ENCODE measurements at regions not wholly inside any gene's neighbourhood (a gene's known extent, or its start where the extent isn't known, plus 50 kb on each side); places are given as distances from the start of the nearest gene placed in this dataset.

- Histone ChIP-seq H3K27me3 (ENCODE audit: insufficient read depth, low read length) (no peaks in the 10 kb centered on the region), H3K9ac (ENCODE audit: low read length) (no peak overlapping the region), H4K8ac (ENCODE audit: low read depth, low read length) (no peak overlapping the region), H3K4me3 (ENCODE audit: low read depth, low read length) (no peak overlapping the region), H2BK5ac (ENCODE audit: low read depth, low read length, poor library complexity) (no peak overlapping the region), H3K79me1 (ENCODE audit: low read length) (no peaks in the 10 kb centered on the region), H3K18ac (ENCODE audit: low read length) (no peak overlapping the region), H2AFZ (ENCODE audit: insufficient read depth, low read length, poor library complexity) (no peak overlapping the region), H3K4ac (ENCODE audit: low read depth, low read length) (no peak overlapping the region), H3K9me3 (ENCODE audit: insufficient read depth, low read depth, low read length) (no peaks in the 10 kb centered on the region), H2BK12ac (ENCODE audit: low read length) (no peak overlapping the region), H3K36me3 (ENCODE audit: control insufficient read depth in 1 of 2, insufficient read depth in 2 of 2, low read length in 2 of 2) (no peaks in the 10 kb centered on the region), H4K12ac (ENCODE audit: low read depth, low read length) (no peak overlapping the region), H3K4me1 (ENCODE audit: control insufficient read depth in 1 of 2, insufficient read depth in 2 of 2, low read length in 2 of 2) (no peaks in the 10 kb centered on the region), H3K23ac (ENCODE audit: low read length) (no peak overlapping the region), H4K91ac (ENCODE audit: low read depth, low read length) (no peak overlapping the region), H3K79me2 (ENCODE audit: control insufficient read depth, insufficient read depth, low read length, poor library complexity) (no peaks in the 10 kb centered on the region), H3K27ac (ENCODE audit: low read depth, low read length) (no peak overlapping the region), H3K4me2 (ENCODE audit: low read length) (no peak overlapping the region), H3K14ac (ENCODE audit: low read length) (no peak overlapping the region), H2BK120ac (ENCODE audit: insufficient read depth, low read length, poor library complexity) (no peak overlapping the region), H2AK5ac (ENCODE audit: low read length) (no peak overlapping the region)
- WGBS (ENCODE audit: extremely low coverage, insufficient coverage, insufficient read length): no CpG with 5 or more reads among the region's 3 CpGs
- no peak for DNase-seq
These were observed 377.0 kb downstream of the DDX10 start for GRCh38 chr11:109041876-109042275.

GRCh38 chr11:109043315-109043714 lies 378.4 kb downstream of the DDX10 start:
- H4K12ac ChIP-seq (ENCODE audit: low read depth, low read length): no peak overlapping the region
- no peak overlapping the region for H2AK5ac ChIP-seq (ENCODE audit: low read length)
- no CpG with 5 or more reads among the region's 3 CpGs for WGBS (ENCODE audit: extremely low coverage, insufficient coverage, insufficient read length)
- H3K18ac ChIP-seq (ENCODE audit: low read length): no peak overlapping the region
- no peaks in the 10 kb centered on the region for H3K9me3 ChIP-seq (ENCODE audit: insufficient read depth, low read depth, low read length)
- H3K4ac ChIP-seq (ENCODE audit: low read depth, low read length): no peak overlapping the region
- H3K23ac ChIP-seq (ENCODE audit: low read length): no peak overlapping the region
- H3K14ac ChIP-seq (ENCODE audit: low read length): no peak overlapping the region
- no peak overlapping the region for H2BK12ac ChIP-seq (ENCODE audit: low read length)
- H3K4me2 ChIP-seq (ENCODE audit: low read length): no peak overlapping the region
- no peaks in the 10 kb centered on the region for H3K79me1 ChIP-seq (ENCODE audit: low read length)
- DNase-seq: no peak
- no peaks in the 10 kb centered on the region for H3K27me3 ChIP-seq (ENCODE audit: insufficient read depth, low read length)
- no peak overlapping the region for H3K9ac ChIP-seq (ENCODE audit: low read length)
- no peak overlapping the region for H3K4me3 ChIP-seq (ENCODE audit: low read depth, low read length)
- no peaks in the 10 kb centered on the region for H3K4me1 ChIP-seq (ENCODE audit: control insufficient read depth in 1 of 2, insufficient read depth in 2 of 2, low read length in 2 of 2)
- no peak overlapping the region for H4K8ac ChIP-seq (ENCODE audit: low read depth, low read length)
- H2AFZ ChIP-seq (ENCODE audit: insufficient read depth, low read length, poor library complexity): no peak overlapping the region
- no peak overlapping the region for H4K91ac ChIP-seq (ENCODE audit: low read depth, low read length)
- no peak overlapping the region for H3K27ac ChIP-seq (ENCODE audit: low read depth, low read length)
- no peaks in the 10 kb centered on the region for H3K79me2 ChIP-seq (ENCODE audit: control insufficient read depth, insufficient read depth, low read length, poor library complexity)
- no peak overlapping the region for H2BK5ac ChIP-seq (ENCODE audit: low read depth, low read length, poor library complexity)
- no peak overlapping the region for H2BK120ac ChIP-seq (ENCODE audit: insufficient read depth, low read length, poor library complexity)
- no peaks in the 10 kb centered on the region for H3K36me3 ChIP-seq (ENCODE audit: control insufficient read depth in 1 of 2, insufficient read depth in 2 of 2, low read length in 2 of 2)

- no CpG with 5 or more reads among the region's 11 CpGs for WGBS (ENCODE audit: extremely low coverage, insufficient coverage, insufficient read length)
- H3K9ac ChIP-seq (ENCODE audit: low read length): no peak overlapping the region
These were observed 375.6 kb upstream of the C11orf87 start for GRCh38 chr11:109046284-109046992.

GRCh38 chr11:109048098-109048497 lies 373.9 kb upstream of the C11orf87 start:
- H3K27me3 ChIP-seq (ENCODE audit: insufficient read depth, low read length): no peaks in the 10 kb centered on the region

More at GRCh38 chr11:109046284-109046992, 375.6 kb upstream of the C11orf87 start:
- Histone ChIP-seq H3K4me2 (ENCODE audit: low read length) (no peak overlapping the region), H3K14ac (ENCODE audit: low read length) (no peak overlapping the region), H4K91ac (ENCODE audit: low read depth, low read length) (no peak overlapping the region), H3K23ac (ENCODE audit: low read length) (no peak overlapping the region), H2BK5ac (ENCODE audit: low read depth, low read length, poor library complexity) (no peak overlapping the region), H3K79me1 (ENCODE audit: low read length) (no peaks in the 10 kb centered on the region), H3K36me3 (ENCODE audit: control insufficient read depth in 1 of 2, insufficient read depth in 2 of 2, low read length in 2 of 2) (no peaks in the 10 kb centered on the region), H4K8ac (ENCODE audit: low read depth, low read length) (no peak overlapping the region), H3K4me1 (ENCODE audit: control insufficient read depth in 1 of 2, insufficient read depth in 2 of 2, low read length in 2 of 2) (no peaks in the 10 kb centered on the region), H4K12ac (ENCODE audit: low read depth, low read length) (no peak overlapping the region), H2AFZ (ENCODE audit: insufficient read depth, low read length, poor library complexity) (no peak overlapping the region), H2BK12ac (ENCODE audit: low read length) (no peak overlapping the region), H3K4me3 (ENCODE audit: low read depth, low read length) (no peak overlapping the region), H3K4ac (ENCODE audit: low read depth, low read length) (no peak overlapping the region), H3K18ac (ENCODE audit: low read length) (no peak overlapping the region), H3K27ac (ENCODE audit: low read depth, low read length) (no peak overlapping the region), H3K27me3 (ENCODE audit: insufficient read depth, low read length) (no peaks in the 10 kb centered on the region), H2AK5ac (ENCODE audit: low read length) (no peak overlapping the region), H2BK120ac (ENCODE audit: insufficient read depth, low read length, poor library complexity) (no peak overlapping the region), H3K79me2 (ENCODE audit: control insufficient read depth, insufficient read depth, low read length, poor library complexity) (no peaks in the 10 kb centered on the region), H3K9me3 (ENCODE audit: insufficient read depth, low read depth, low read length) (no peaks in the 10 kb centered on the region)
- no peak for DNase-seq

More at GRCh38 chr11:109048098-109048497, 373.9 kb upstream of the C11orf87 start:
- H3K4me3 ChIP-seq (ENCODE audit: low read depth, low read length): no peak overlapping the region
- H4K8ac ChIP-seq (ENCODE audit: low read depth, low read length): no peak overlapping the region
- H3K36me3 ChIP-seq (ENCODE audit: control insufficient read depth in 1 of 2, insufficient read depth in 2 of 2, low read length in 2 of 2): no peaks in the 10 kb centered on the region
- no peak overlapping the region for H2AFZ ChIP-seq (ENCODE audit: insufficient read depth, low read length, poor library complexity)
- H3K9ac ChIP-seq (ENCODE audit: low read length): no peak overlapping the region
- no peaks in the 10 kb centered on the region for H3K79me2 ChIP-seq (ENCODE audit: control insufficient read depth, insufficient read depth, low read length, poor library complexity)
- H3K14ac ChIP-seq (ENCODE audit: low read length): no peak overlapping the region
- no peak for DNase-seq
- no peak overlapping the region for H3K23ac ChIP-seq (ENCODE audit: low read length)
- H3K79me1 ChIP-seq (ENCODE audit: low read length): no peaks in the 10 kb centered on the region
- no peak overlapping the region for H3K27ac ChIP-seq (ENCODE audit: low read depth, low read length)
- H4K91ac ChIP-seq (ENCODE audit: low read depth, low read length): no peak overlapping the region
- H4K12ac ChIP-seq (ENCODE audit: low read depth, low read length): no peak overlapping the region
- no peak overlapping the region for H2BK120ac ChIP-seq (ENCODE audit: insufficient read depth, low read length, poor library complexity)
- H2AK5ac ChIP-seq (ENCODE audit: low read length): no peak overlapping the region
- H3K4me2 ChIP-seq (ENCODE audit: low read length): no peak overlapping the region
- no peaks in the 10 kb centered on the region for H3K9me3 ChIP-seq (ENCODE audit: insufficient read depth, low read depth, low read length)
- no peak overlapping the region for H2BK5ac ChIP-seq (ENCODE audit: low read depth, low read length, poor library complexity)
- no peaks in the 10 kb centered on the region for H3K4me1 ChIP-seq (ENCODE audit: control insufficient read depth in 1 of 2, insufficient read depth in 2 of 2, low read length in 2 of 2)
- no peak overlapping the region for H3K4ac ChIP-seq (ENCODE audit: low read depth, low read length)
- no peak overlapping the region for H2BK12ac ChIP-seq (ENCODE audit: low read length)
- H3K18ac ChIP-seq (ENCODE audit: low read length): no peak overlapping the region

Measured in trophoblast cell (in vitro differentiated cells and primary cell).